ENCODE measurements at regions not wholly inside any gene's neighbourhood (a gene's known extent, or its start where the extent isn't known, plus 50 kb on each side); places are given as distances from the start of the nearest gene placed in this dataset.
A peak's percentile ranks its signal among the peaks of the same experiment; 100 is the strongest.

- no peak overlapping the region for H3K4me2 ChIP-seq (ENCODE audit: extremely low read depth, insufficient read depth, low read length)
- H3K79me2 ChIP-seq (ENCODE audit: control insufficient read depth, insufficient read depth, low read length) = no peaks in the 10 kb centered on the region
- no peak for DNase-seq (ENCODE audit: low read depth in 2 of 2)
- no peak for TF ChIP-seq EZH2 (IDR thresholded peaks at IDR 0.05; ENCODE audit: low read length, missing control alignments)
- TF ChIP-seq CTCF (conservative IDR thresholded peaks at IDR 0.05 in 1 of 2, IDR thresholded peaks at IDR 0.05 in 1 of 2; ENCODE audit: low read depth in 1 of 2, low read length in 2 of 2) = no peak
- no peaks in the 10 kb centered on the region for H3K27me3 ChIP-seq (ENCODE audit: control insufficient read depth, insufficient read depth, low read length)
- no peak overlapping the region for H3K4me3 ChIP-seq (replicated peaks in 1 of 4; ENCODE audit: control extremely low read depth in 1 of 4, insufficient read depth in 1 of 4, low read depth in 3 of 4, low read length in 4 of 4)
- H3K9me3 ChIP-seq (ENCODE audit: control insufficient read depth, insufficient read depth, low read depth, low read length) = no peaks in the 10 kb centered on the region
- H3K36me3 ChIP-seq (ENCODE audit: control insufficient read depth, insufficient read depth, low read length) = no peaks in the 10 kb centered on the region
- no peaks in the 10 kb centered on the region for H3K4me1 ChIP-seq (ENCODE audit: control insufficient read depth, extremely low read depth, insufficient read depth, low read length)
- no peaks in the 10 kb centered on the region for H4K20me1 ChIP-seq (ENCODE audit: control insufficient read depth, extremely low read depth, insufficient read depth, low read length)
- no peak overlapping the region for H2AFZ ChIP-seq (ENCODE audit: low read length)
- no peak overlapping the region for H3K27ac ChIP-seq (ENCODE audit: insufficient read depth, low read length)
- H3K9ac ChIP-seq (ENCODE audit: insufficient read depth, low read length) = no peak overlapping the region
Measured at GRCh38 chrX:115494161-115494560, 66.8 kb upstream of the PLS3 start.

GRCh38 chrX:115499112-115499805 is 61.7 kb upstream of the PLS3 start:
- H3K9me3 ChIP-seq (ENCODE audit: control insufficient read depth, insufficient read depth, low read depth, low read length) = no peaks in the 10 kb centered on the region
- H3K4me1 ChIP-seq (ENCODE audit: control insufficient read depth, extremely low read depth, insufficient read depth, low read length) = no peaks in the 10 kb centered on the region
- H3K4me3 ChIP-seq (replicated peaks in 1 of 4; ENCODE audit: control extremely low read depth in 1 of 4, insufficient read depth in 1 of 4, low read depth in 3 of 4, low read length in 4 of 4) = no peak overlapping the region
- H2AFZ ChIP-seq (ENCODE audit: low read length) = peak overlapping the region; percentile 69
- TF ChIP-seq CTCF (conservative IDR thresholded peaks at IDR 0.05 in 1 of 2, IDR thresholded peaks at IDR 0.05 in 1 of 2; ENCODE audit: low read depth in 1 of 2, low read length in 2 of 2) (no peak), EZH2 (IDR thresholded peaks at IDR 0.05; ENCODE audit: low read length, missing control alignments) (no peak)
- no peaks in the 10 kb centered on the region for H3K79me2 ChIP-seq (ENCODE audit: control insufficient read depth, insufficient read depth, low read length)
- H3K27me3 ChIP-seq (ENCODE audit: control insufficient read depth, insufficient read depth, low read length) = no peaks in the 10 kb centered on the region
- no peak for DNase-seq (ENCODE audit: low read depth in 2 of 2)
- no peak overlapping the region for H3K9ac ChIP-seq (ENCODE audit: insufficient read depth, low read length)
- no peak overlapping the region for H3K27ac ChIP-seq (ENCODE audit: insufficient read depth, low read length)
- no peak overlapping the region for H3K4me2 ChIP-seq (ENCODE audit: extremely low read depth, insufficient read depth, low read length)
- H4K20me1 ChIP-seq (ENCODE audit: control insufficient read depth, extremely low read depth, insufficient read depth, low read length) = no peaks in the 10 kb centered on the region
- no peaks in the 10 kb centered on the region for H3K36me3 ChIP-seq (ENCODE audit: control insufficient read depth, insufficient read depth, low read length)

GRCh38 chrX:115503099-115503498 is 57.9 kb upstream of the PLS3 start:
- no peaks in the 10 kb centered on the region for H3K4me1 ChIP-seq (ENCODE audit: control insufficient read depth, extremely low read depth, insufficient read depth, low read length)
- no peak overlapping the region for H3K4me2 ChIP-seq (ENCODE audit: extremely low read depth, insufficient read depth, low read length)
- no peak overlapping the region for H3K9ac ChIP-seq (ENCODE audit: insufficient read depth, low read length)
- no peaks in the 10 kb centered on the region for H3K27me3 ChIP-seq (ENCODE audit: control insufficient read depth, insufficient read depth, low read length)
- no peaks in the 10 kb centered on the region for H3K79me2 ChIP-seq (ENCODE audit: control insufficient read depth, insufficient read depth, low read length)
- no peak for DNase-seq (ENCODE audit: low read depth in 2 of 2)
- H3K4me3 ChIP-seq (replicated peaks in 1 of 4; ENCODE audit: control extremely low read depth in 1 of 4, insufficient read depth in 1 of 4, low read depth in 3 of 4, low read length in 4 of 4) = no peak overlapping the region
- H2AFZ ChIP-seq (ENCODE audit: low read length) = no peak overlapping the region
- H4K20me1 ChIP-seq (ENCODE audit: control insufficient read depth, extremely low read depth, insufficient read depth, low read length) = no peaks in the 10 kb centered on the region
- no peak for TF ChIP-seq EZH2 (IDR thresholded peaks at IDR 0.05; ENCODE audit: low read length, missing control alignments)
- no peak for TF ChIP-seq CTCF (conservative IDR thresholded peaks at IDR 0.05 in 1 of 2, IDR thresholded peaks at IDR 0.05 in 1 of 2; ENCODE audit: low read depth in 1 of 2, low read length in 2 of 2)
- no peaks in the 10 kb centered on the region for H3K9me3 ChIP-seq (ENCODE audit: control insufficient read depth, insufficient read depth, low read depth, low read length)
- H3K27ac ChIP-seq (ENCODE audit: insufficient read depth, low read length) = no peak overlapping the region
- H3K36me3 ChIP-seq (ENCODE audit: control insufficient read depth, insufficient read depth, low read length) = no peaks in the 10 kb centered on the region
